Gastrocnemius medialis (tissue), 4 donors: ENCODE measurements at regions not wholly inside any gene's neighbourhood (a gene's known extent, or its start where the extent isn't known, plus 50 kb on each side); places are given as distances from the start of the nearest gene placed in this dataset.

Experiments
- POLR2A ChIP-seq, 2 donors: fragments of 450-650 bp; IDR thresholded peaks; one replicate each; pipeline ENCODE4 v1.6.1; 2017; ENCODE audit warnings: antibody characterized with exemption in 2 of 2, mild to moderate bottlenecking in 2 of 2, moderate library complexity in 2 of 2
- TF ChIP-seq, protein P1 (sequence below), 5 experiments: fragments of 450-650 bp in 3 of 5; fragments of 200-600 bp in 2 of 5; sonication (generic) in 2 of 5; IDR thresholded peaks in 4 of 5; conservative IDR thresholded peaks in 1 of 5; 1 replicate in 4 of 5; 2 replicates in 1 of 5; pipeline ENCODE4 v1.5.1; 2016 to 2019; ENCODE audit warnings: antibody characterized with exemption in 5 of 5, mild to moderate bottlenecking in 3 of 5, moderate library complexity in 3 of 5

DNA sequence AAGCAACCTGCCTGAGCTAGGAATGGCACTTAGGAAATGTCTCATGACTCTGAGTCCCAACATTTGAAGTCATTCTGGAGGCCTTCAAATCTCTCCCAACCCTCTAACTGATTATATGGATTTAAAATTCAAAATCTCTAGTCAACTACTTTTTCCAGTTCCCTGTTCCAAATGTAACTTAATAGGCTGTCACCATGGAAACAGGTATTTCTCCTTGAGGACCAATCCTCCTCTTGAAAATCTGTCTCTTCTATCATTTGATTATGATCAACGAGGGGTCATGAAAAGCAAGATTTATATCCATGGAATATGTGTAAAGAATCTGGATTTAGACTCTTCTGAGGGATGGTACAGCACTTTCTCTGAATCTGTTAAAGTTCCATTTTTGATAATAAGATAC lies 127.3 kb upstream of the DTNBP1 start:
- TF ChIP-seq, protein P1, sequence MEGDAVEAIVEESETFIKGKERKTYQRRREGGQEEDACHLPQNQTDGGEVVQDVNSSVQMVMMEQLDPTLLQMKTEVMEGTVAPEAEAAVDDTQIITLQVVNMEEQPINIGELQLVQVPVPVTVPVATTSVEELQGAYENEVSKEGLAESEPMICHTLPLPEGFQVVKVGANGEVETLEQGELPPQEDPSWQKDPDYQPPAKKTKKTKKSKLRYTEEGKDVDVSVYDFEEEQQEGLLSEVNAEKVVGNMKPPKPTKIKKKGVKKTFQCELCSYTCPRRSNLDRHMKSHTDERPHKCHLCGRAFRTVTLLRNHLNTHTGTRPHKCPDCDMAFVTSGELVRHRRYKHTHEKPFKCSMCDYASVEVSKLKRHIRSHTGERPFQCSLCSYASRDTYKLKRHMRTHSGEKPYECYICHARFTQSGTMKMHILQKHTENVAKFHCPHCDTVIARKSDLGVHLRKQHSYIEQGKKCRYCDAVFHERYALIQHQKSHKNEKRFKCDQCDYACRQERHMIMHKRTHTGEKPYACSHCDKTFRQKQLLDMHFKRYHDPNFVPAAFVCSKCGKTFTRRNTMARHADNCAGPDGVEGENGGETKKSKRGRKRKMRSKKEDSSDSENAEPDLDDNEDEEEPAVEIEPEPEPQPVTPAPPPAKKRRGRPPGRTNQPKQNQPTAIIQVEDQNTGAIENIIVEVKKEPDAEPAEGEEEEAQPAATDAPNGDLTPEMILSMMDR (IDR thresholded peaks at IDR 0.05 in 4 of 5, conservative IDR thresholded peaks at IDR 0.05 in 1 of 5): no peak
- no peak for TF ChIP-seq POLR2A (IDR thresholded peaks at IDR 0.05)
